Trophoblast cell (in vitro differentiated cells and primary cell): ENCODE measurements at regions not wholly inside any gene's neighbourhood (a gene's known extent, or its start where the extent isn't known, plus 50 kb on each side); places are given as distances from the start of the nearest gene placed in this dataset.

Experiments
- DNase-seq, 2 donors: peaks; one replicate each; pipeline ENCODE4 v3.0.0-alpha.2; 2016
- H2AFZ ChIP-seq: 2 replicates; pipeline ENCODE4 v1.6.1; 2013; ENCODE audit warnings: low read length, moderate library complexity, mild to moderate bottlenecking; ENCODE audit not compliant: insufficient read depth, poor library complexity
- H2AK5ac ChIP-seq: 2 replicates; pipeline ENCODE4 v1.6.1; 2013; ENCODE audit warnings: mild to moderate bottlenecking, low read length
- H2BK120ac ChIP-seq: 2 replicates; pipeline ENCODE4 v1.6.1; 2013; ENCODE audit warnings: low read length, mild to moderate bottlenecking, moderate library complexity; ENCODE audit not compliant: insufficient read depth, poor library complexity
- H2BK12ac ChIP-seq: 2 replicates; pipeline ENCODE4 v1.6.1; 2013; ENCODE audit warnings: mild to moderate bottlenecking, low read length, moderate library complexity
- H2BK5ac ChIP-seq: 2 replicates; pipeline ENCODE4 v1.6.1; 2013; ENCODE audit warnings: low read length, low read depth, moderate library complexity, mild to moderate bottlenecking; ENCODE audit not compliant: poor library complexity
- H3K14ac ChIP-seq: 2 replicates; pipeline ENCODE4 v1.6.1; 2013; ENCODE audit warnings: mild to moderate bottlenecking, low read length
- H3K18ac ChIP-seq: 2 replicates; pipeline ENCODE4 v1.6.1; 2013; ENCODE audit warnings: mild to moderate bottlenecking, low read length
- H3K23ac ChIP-seq: 2 replicates; pipeline ENCODE4 v1.6.1; 2013; ENCODE audit warnings: low read length
- H3K27ac ChIP-seq: 2 replicates; pipeline ENCODE4 v1.5.1; 2013; ENCODE audit warnings: low read depth, mild to moderate bottlenecking, inconsistent platforms, low read length, moderate library complexity
- H3K27me3 ChIP-seq: 2 replicates; pipeline ENCODE4 v1.6.1; 2013; ENCODE audit warnings: inconsistent platforms, mild to moderate bottlenecking, low read length, moderate library complexity; ENCODE audit not compliant: insufficient read depth
- H3K36me3 ChIP-seq, 2 experiments: 1 replicate in 1 of 2; 2 replicates in 1 of 2; pipeline ENCODE4 v1.6.1; 2013; ENCODE audit warnings: low read length in 2 of 2, mild to moderate bottlenecking in 2 of 2, moderate library complexity in 1 of 2; ENCODE audit not compliant: insufficient read depth in 2 of 2, control insufficient read depth in 1 of 2
- H3K4ac ChIP-seq: 2 replicates; pipeline ENCODE4 v1.6.1; 2013; ENCODE audit warnings: low read depth, mild to moderate bottlenecking, low read length, moderate library complexity
- H3K4me1 ChIP-seq, 2 experiments: 1 replicate in 1 of 2; 2 replicates in 1 of 2; pipeline ENCODE4 v1.6.1; 2013; ENCODE audit warnings: low read length in 2 of 2, mild to moderate bottlenecking in 2 of 2, moderate library complexity in 1 of 2; ENCODE audit not compliant: insufficient read depth in 2 of 2, control insufficient read depth in 1 of 2
- H3K4me2 ChIP-seq: 2 replicates; pipeline ENCODE4 v1.6.1; 2013; ENCODE audit warnings: inconsistent platforms, mild to moderate bottlenecking, low read length, moderate library complexity
- H3K4me3 ChIP-seq: 2 replicates; pipeline ENCODE4 v1.5.1; 2013; ENCODE audit warnings: mild to moderate bottlenecking, low read depth, low read length, inconsistent platforms
- H3K79me1 ChIP-seq: one replicate; pipeline ENCODE4 v1.6.1; 2013; ENCODE audit warnings: low read length
- H3K79me2 ChIP-seq: 2 replicates; pipeline ENCODE4 v1.6.1; 2013; ENCODE audit warnings: low read length, mild to moderate bottlenecking; ENCODE audit not compliant: control insufficient read depth, insufficient read depth, poor library complexity
- H3K9ac ChIP-seq: 2 replicates; pipeline ENCODE4 v1.6.1; 2013; ENCODE audit warnings: mild to moderate bottlenecking, low read length
- H3K9me3 ChIP-seq: 2 replicates; pipeline ENCODE4 v1.6.1; 2013; ENCODE audit warnings: low read depth, mild to moderate bottlenecking, control low read depth, inconsistent platforms, low read length; ENCODE audit not compliant: insufficient read depth
- H4K12ac ChIP-seq: 2 replicates; pipeline ENCODE4 v1.6.1; 2013; ENCODE audit warnings: low read depth, mild to moderate bottlenecking, low read length, moderate library complexity
- H4K8ac ChIP-seq: 2 replicates; pipeline ENCODE4 v1.6.1; 2013; ENCODE audit warnings: low read depth, mild to moderate bottlenecking, low read length, moderate library complexity
- H4K91ac ChIP-seq: one replicate; pipeline ENCODE4 v1.6.1; 2013; ENCODE audit warnings: low read depth, mild to moderate bottlenecking, low read length, moderate library complexity
- WGBS: extraction: QIAGEN DNeasy Blood & Tissue Kit; methylation state at CpG from one replicate; pipeline ENCODE4 v1.1.7; 2013; ENCODE audit warnings: missing lambda C conversion rate; ENCODE audit not compliant: insufficient read length, insufficient coverage; ENCODE audit errors: extremely low coverage; 5-methylcytosine and 5-hydroxymethylcytosine counted together

DNA sequence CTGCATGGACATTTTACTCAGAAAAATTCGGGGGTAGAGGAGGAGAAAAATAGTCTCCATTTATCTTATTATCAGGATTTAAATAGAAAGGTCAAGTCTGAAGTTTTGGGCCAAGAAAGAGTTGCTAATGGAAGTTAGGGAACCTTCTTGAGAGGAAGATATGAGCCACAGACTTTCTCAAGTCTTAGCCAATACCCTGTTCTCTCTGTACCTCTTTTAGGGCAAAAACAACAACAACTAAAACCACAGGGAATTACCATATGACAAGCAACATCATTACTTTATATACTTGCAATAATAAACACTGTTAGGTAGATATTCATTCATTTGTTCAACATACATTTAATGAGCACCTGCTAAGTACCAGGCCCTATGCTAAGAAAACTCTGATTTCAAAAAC, 282.2 kb upstream of the CDH5 start:
- H3K23ac ChIP-seq = no peak overlapping the region
- H2AFZ ChIP-seq = no peak overlapping the region
- H4K12ac ChIP-seq = no peak overlapping the region
- H2AK5ac ChIP-seq = no peak overlapping the region
- no peak overlapping the region for H3K4me3 ChIP-seq
- no peak overlapping the region for H3K27ac ChIP-seq
- no peak overlapping the region for H4K8ac ChIP-seq
- H3K36me3 ChIP-seq = no peaks in the 10 kb centered on the region
- H3K4me2 ChIP-seq = no peak overlapping the region
- no peaks in the 10 kb centered on the region for H3K79me2 ChIP-seq
- H3K4ac ChIP-seq = no peak overlapping the region
- no peaks in the 10 kb centered on the region for H3K27me3 ChIP-seq
- H3K9me3 ChIP-seq = no peaks in the 10 kb centered on the region
- no peak overlapping the region for H3K9ac ChIP-seq
- H2BK5ac ChIP-seq = no peak overlapping the region
- peaks cover 0 to 5% of the 10 kb centered on the region in 2 experiments for H3K4me1 ChIP-seq
- no peak overlapping the region for H2BK12ac ChIP-seq
- WGBS = no CpG with 5 or more reads among the region's 1 CpG
- no peak for DNase-seq
- no peak overlapping the region for H3K18ac ChIP-seq
- no peaks in the 10 kb centered on the region for H3K79me1 ChIP-seq
- H2BK120ac ChIP-seq = no peak overlapping the region
- H4K91ac ChIP-seq = no peak overlapping the region
- no peak overlapping the region for H3K14ac ChIP-seq

GRCh38 chr16:66083171-66083570, 283.3 kb upstream of the CDH5 start:
- H3K4ac ChIP-seq = no peak overlapping the region
- H3K9me3 ChIP-seq = no peaks in the 10 kb centered on the region
- H2AFZ ChIP-seq = no peak overlapping the region
- H3K4me3 ChIP-seq = no peak overlapping the region
- H3K36me3 ChIP-seq = no peaks in the 10 kb centered on the region
- H3K9ac ChIP-seq = no peak overlapping the region
- H4K91ac ChIP-seq = no peak overlapping the region
- H4K8ac ChIP-seq = no peak overlapping the region
- no peaks in the 10 kb centered on the region for H3K27me3 ChIP-seq
- H4K12ac ChIP-seq = no peak overlapping the region
- no peak for DNase-seq
- no CpG with 5 or more reads among the region's 1 CpG for WGBS
- no peaks in the 10 kb centered on the region for H3K79me1 ChIP-seq
- no peak overlapping the region for H2BK12ac ChIP-seq
- no peak overlapping the region for H3K27ac ChIP-seq
- no peak overlapping the region for H2BK5ac ChIP-seq
- H3K18ac ChIP-seq = no peak overlapping the region
- H3K4me2 ChIP-seq = no peak overlapping the region
- H2AK5ac ChIP-seq = no peak overlapping the region
- no peaks in the 10 kb centered on the region for H3K79me2 ChIP-seq
- H3K14ac ChIP-seq = no peak overlapping the region
- H2BK120ac ChIP-seq = no peak overlapping the region
- H3K23ac ChIP-seq = no peak overlapping the region
- peaks cover 0 to 5% of the 10 kb centered on the region in 2 experiments for H3K4me1 ChIP-seq

DNA sequence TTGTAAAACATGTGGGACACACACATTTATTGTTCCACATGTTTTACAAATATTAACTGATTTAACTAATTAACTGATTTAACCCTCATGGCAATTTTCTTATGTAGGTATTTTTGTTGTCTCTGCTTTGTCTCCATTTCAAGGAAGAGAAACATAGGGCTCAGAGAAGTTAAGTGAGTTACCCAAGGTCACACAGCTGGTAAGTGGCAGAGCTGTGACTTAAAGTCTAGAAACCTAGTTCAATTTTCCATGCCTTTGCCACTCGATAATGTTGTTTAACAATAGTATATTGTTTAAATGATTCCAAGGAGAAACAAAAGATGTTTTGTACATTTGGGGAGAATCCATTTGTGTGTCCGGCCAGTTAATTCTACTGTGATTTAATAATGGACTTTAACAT, 284.1 kb upstream of the CDH5 start:
- Histone ChIP-seq H3K27me3 (no peaks in the 10 kb centered on the region), H3K4me1 (peaks cover 0 to 5% of the 10 kb centered on the region in 2 experiments), H4K8ac (no peak overlapping the region), H3K27ac (no peak overlapping the region), H3K4me2 (no peak overlapping the region), H2BK12ac (no peak overlapping the region), H3K4me3 (no peak overlapping the region), H4K12ac (no peak overlapping the region), H3K14ac (no peak overlapping the region), H2AFZ (no peak overlapping the region), H2BK120ac (no peak overlapping the region), H3K9me3 (no peaks in the 10 kb centered on the region), H2AK5ac (no peak overlapping the region), H4K91ac (no peak overlapping the region), H3K4ac (no peak overlapping the region), H3K9ac (no peak overlapping the region), H2BK5ac (no peak overlapping the region), H3K79me1 (no peaks in the 10 kb centered on the region), H3K23ac (no peak overlapping the region), H3K36me3 (no peaks in the 10 kb centered on the region), H3K79me2 (no peaks in the 10 kb centered on the region), H3K18ac (no peak overlapping the region)
- no peak for DNase-seq
- WGBS = no CpG with 5 or more reads among the region's 2 CpGs

DNA sequence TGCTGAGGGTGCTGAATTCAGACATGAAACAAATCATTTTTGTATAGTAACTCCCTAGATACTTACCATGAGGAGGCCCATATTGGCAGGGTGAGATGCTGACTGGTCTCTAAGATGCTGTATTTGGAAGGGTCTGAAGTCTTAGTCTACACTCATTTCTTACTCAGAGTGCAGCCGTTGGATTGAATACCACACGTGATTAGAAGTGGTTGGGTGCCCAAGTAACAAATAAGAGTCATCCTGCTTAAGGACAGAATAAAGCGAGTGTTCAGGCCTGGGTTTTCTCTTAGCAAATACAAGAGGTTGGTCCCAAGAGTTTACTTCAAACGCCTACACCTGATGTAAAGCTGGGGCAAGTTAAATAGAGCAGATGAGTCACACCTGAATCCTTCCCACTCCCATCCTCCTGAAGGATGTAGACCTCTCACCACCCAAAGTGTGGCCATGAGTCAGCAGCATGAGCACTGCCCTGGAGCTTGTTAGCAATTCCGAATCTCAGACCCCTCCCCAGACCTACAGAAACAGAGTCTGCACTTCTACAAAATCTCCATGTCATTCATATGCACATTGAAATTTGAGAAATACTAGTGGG, 284.6 kb upstream of the CDH5 start:
- H2BK5ac ChIP-seq = no peak overlapping the region
- no peak overlapping the region for H2AK5ac ChIP-seq
- H3K23ac ChIP-seq = no peak overlapping the region

More for the DNA sequence above, 284.6 kb upstream of the CDH5 start:
- Histone ChIP-seq H3K27ac (no peak overlapping the region), H3K79me1 (no peaks in the 10 kb centered on the region), H3K9ac (no peak overlapping the region), H2BK12ac (no peak overlapping the region), H4K91ac (no peak overlapping the region), H3K18ac (no peak overlapping the region), H2BK120ac (no peak overlapping the region), H3K79me2 (no peaks in the 10 kb centered on the region), H3K4ac (no peak overlapping the region), H3K27me3 (no peaks in the 10 kb centered on the region), H3K4me1 (peaks cover 0 to 5% of the 10 kb centered on the region in 2 experiments), H4K8ac (no peak overlapping the region), H3K9me3 (no peaks in the 10 kb centered on the region), H2AFZ (no peak overlapping the region), H3K36me3 (no peaks in the 10 kb centered on the region), H3K4me3 (no peak overlapping the region), H3K14ac (no peak overlapping the region), H4K12ac (no peak overlapping the region), H3K4me2 (no peak overlapping the region)
- WGBS = no CpG with 5 or more reads among the region's 5 CpGs
- DNase-seq = no peak
